Ascending aorta (tissue), 2 donors: ENCODE measurements at regions not wholly inside any gene's neighbourhood (a gene's known extent, or its start where the extent isn't known, plus 50 kb on each side); places are given as distances from the start of the nearest gene placed in this dataset.
A peak's percentile ranks its signal among the peaks of the same experiment; 100 is the strongest.

ENCODE experiments used
- DNase-seq, 2 donors: peaks; one replicate each; pipeline ENCODE4 v3.0.0-alpha.2; 2019; ENCODE audit warnings: low spot score in 2 of 2
- H3K27ac ChIP-seq, 2 donors: fragments of 200-600 bp; sonication (generic); one replicate each; pipeline ENCODE4 v1.5.1; 2016 to 2017; ENCODE audit warnings: mild to moderate bottlenecking in 1 of 2
- H3K27me3 ChIP-seq: fragments of 200-600 bp; sonication (generic); one replicate; pipeline ENCODE4 v1.5.1; 2017
- H3K36me3 ChIP-seq, 2 donors: fragments of 200-600 bp; sonication (generic); one replicate each; pipeline ENCODE4 v1.5.1; 2016
- H3K4me1 ChIP-seq, 2 donors: fragments of 200-600 bp; sonication (generic); one replicate each; pipeline ENCODE4 v1.5.1; 2016 to 2017; ENCODE audit warnings: mild to moderate bottlenecking in 1 of 2
- H3K4me3 ChIP-seq, 2 donors: fragments of 200-600 bp; sonication (generic); one replicate each; pipeline ENCODE4 v1.5.1; 2016 to 2017; ENCODE audit warnings: mild to moderate bottlenecking in 1 of 2
- H3K9me3 ChIP-seq, 2 donors: fragments of 200-600 bp; sonication (generic); one replicate each; pipeline ENCODE4 v1.5.1; 2016
- intact Hi-C: fragments of 100-400 bp; cut with DNase I; formaldehyde crosslinking; loops from one replicate; pipeline ENCODE4 v1.15.1; 2023
- TF ChIP-seq, protein P1 (sequence below), 3 experiments: fragments of 200-600 bp in 2 of 3; fragments of 450-650 bp in 1 of 3; sonication (generic) in 2 of 3; IDR thresholded peaks; one replicate each; pipeline ENCODE4 v1.5.1; 2016 to 2019; ENCODE audit warnings: antibody characterized with exemption in 3 of 3, mild to moderate bottlenecking in 1 of 3, moderate library complexity in 1 of 3

DNA sequence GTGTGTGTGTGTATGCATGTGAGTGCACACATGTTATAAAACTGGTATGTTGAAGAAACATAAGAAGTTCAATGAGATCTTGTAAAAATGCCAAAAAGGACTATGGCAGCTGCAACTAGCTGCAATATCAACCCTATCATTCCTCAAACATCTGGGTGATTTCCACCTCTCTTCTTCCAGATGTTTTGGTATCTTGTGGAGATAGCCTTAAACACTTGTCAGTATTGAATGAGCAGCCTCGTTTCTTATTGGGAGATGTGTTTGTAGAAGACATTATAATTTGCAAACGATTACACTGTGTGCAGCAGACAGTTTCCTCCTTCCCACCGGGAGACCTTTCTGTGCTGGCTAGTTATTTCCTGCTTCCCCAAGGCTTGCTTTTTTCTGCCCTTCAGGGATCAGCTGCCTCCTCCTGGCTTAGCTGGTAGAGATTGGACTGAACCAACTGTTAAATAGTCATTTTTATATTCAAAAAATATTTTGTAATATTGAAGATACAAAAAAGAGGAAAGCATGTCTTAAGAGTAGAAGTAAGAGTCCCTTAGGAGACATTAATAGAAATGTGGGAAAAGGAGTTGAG, 168.4 kb upstream of the MPDZ start:
- H3K36me3 ChIP-seq: no peaks in the 10 kb centered on the region
- H3K9me3 ChIP-seq: no peaks in the 10 kb centered on the region
- TF ChIP-seq, protein P1, sequence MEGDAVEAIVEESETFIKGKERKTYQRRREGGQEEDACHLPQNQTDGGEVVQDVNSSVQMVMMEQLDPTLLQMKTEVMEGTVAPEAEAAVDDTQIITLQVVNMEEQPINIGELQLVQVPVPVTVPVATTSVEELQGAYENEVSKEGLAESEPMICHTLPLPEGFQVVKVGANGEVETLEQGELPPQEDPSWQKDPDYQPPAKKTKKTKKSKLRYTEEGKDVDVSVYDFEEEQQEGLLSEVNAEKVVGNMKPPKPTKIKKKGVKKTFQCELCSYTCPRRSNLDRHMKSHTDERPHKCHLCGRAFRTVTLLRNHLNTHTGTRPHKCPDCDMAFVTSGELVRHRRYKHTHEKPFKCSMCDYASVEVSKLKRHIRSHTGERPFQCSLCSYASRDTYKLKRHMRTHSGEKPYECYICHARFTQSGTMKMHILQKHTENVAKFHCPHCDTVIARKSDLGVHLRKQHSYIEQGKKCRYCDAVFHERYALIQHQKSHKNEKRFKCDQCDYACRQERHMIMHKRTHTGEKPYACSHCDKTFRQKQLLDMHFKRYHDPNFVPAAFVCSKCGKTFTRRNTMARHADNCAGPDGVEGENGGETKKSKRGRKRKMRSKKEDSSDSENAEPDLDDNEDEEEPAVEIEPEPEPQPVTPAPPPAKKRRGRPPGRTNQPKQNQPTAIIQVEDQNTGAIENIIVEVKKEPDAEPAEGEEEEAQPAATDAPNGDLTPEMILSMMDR (IDR thresholded peaks at IDR 0.05): no peak
- H3K27ac ChIP-seq: no peak overlapping the region
- DNase-seq: no peak
- intact Hi-C loops: loop anchor here (5.0 kb wide), 2 partner anchors 114 to 904 kb away; no protein-coding TSS in a partner anchor
- H3K27me3 ChIP-seq: no peaks in the 10 kb centered on the region
- no peak overlapping the region for H3K4me3 ChIP-seq
- peaks cover 0 to 8% of the 10 kb centered on the region in 2 donors for H3K4me1 ChIP-seq

DNA sequence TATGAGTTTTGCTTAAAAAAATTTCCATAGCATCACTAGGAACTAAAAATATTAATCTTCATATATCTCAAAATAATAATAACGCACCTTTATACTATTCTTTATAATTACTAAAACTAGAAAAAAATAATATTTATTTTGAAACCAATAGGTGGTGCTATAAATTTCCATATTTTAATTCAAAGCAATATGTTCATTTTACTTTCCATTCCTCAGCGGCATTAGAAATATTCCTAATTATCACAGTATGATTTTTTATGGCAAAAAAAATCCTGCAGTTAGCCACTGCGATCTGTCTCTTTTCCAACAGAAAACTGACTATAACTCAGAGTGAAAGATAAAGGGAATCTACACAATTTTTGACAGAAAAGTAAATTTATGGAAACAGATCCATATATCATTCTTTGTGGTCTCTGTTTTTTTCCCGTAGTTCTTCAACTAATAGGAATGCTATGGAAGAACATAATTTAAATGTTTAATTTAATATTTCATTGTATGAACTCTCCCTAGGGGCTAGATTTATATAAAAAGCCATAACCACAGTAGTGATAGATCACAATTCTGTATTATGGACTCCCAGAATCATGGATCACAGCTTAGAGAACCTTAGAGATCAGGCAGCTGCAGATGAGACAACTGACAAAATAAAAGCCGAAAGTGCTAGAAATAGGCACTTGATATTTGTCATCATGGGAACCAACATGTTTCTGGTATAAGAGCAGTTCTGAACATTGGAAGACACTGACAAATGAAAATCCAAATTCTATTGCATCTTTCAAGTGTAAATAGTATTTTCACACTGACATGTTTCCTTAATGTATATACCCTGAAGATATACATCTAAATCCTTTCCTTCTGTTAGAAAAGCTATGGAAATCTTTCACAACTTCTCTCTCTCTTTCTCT, 167.7 kb upstream of the MPDZ start:
- Histone ChIP-seq H3K4me1 (peaks cover 0 to 8% of the 10 kb centered on the region in 2 donors), H3K4me3 (no peak overlapping the region), H3K9me3 (no peaks in the 10 kb centered on the region), H3K27ac (no peak overlapping the region), H3K27me3 (no peaks in the 10 kb centered on the region), H3K36me3 (no peaks in the 10 kb centered on the region)
- DNase-seq: no peak
- TF ChIP-seq, protein P1 (IDR thresholded peaks at IDR 0.05): peak in 2 of 3 experiments; percentile 17 to 31
- intact Hi-C loops: loop anchor here (5.0 kb wide), 2 partner anchors 115 to 905 kb away; no protein-coding TSS in a partner anchor

DNA sequence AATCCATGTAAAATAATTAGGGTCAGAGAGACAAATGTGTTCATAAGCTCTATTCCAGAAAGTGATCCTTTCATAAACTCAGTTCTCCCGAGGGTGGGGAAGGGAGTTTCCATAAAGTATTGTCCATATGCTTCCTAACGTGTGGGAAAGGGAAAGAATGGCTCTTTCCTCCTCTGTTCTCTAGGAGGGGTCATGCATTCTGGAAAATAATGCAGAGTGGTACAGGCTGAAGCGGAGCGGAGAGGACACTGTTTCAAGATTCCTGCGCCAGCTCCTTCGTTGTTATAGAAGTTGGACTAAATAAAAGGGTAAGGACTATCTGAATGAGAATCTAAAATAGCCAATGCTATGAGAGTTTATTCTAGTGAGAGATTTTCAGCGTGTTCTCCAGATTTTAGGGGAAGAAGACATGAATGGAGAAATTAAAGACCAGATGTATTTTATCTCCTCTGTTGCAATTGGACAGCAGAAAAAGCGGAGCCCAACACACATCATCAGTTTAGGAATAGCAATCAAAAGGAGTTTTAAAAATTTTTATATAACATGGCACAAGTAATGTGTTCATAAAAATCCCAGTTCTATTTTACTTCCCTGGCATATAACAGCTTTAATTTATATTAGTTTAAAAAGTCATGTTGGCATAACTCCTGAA, 166.9 kb upstream of the MPDZ start:
- intact Hi-C loops: loop anchor here (5.0 kb wide), 2 partner anchors 116 to 906 kb away; no protein-coding TSS in a partner anchor
- TF ChIP-seq, protein P1 (IDR thresholded peaks at IDR 0.05): no peak

DNA sequence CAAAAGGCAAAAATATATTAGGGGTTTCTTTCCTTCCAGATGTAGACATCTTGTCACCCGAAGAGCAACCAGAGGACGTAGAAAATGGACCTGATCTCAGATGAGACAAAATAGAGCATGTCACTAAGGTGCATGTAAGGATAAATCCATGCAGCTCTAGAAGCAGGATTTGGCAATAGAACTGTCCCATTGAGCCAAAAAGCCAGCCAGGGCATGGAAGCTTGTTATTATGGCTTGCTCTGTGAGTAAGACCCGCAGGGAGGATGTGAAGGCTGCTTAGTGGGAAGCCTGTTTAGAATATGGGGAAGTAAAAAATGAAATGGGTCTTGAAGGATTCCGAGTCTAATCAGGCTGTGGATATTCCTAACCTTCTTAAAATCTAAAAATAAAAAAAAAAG, 165.6 kb upstream of the MPDZ start:
- peak overlapping the region; percentile 12 to 56 for H3K4me3 ChIP-seq
- no peaks in the 10 kb centered on the region for H3K9me3 ChIP-seq
- no peak for DNase-seq
- intact Hi-C loops: loop anchor here (5.0 kb wide), 2 partner anchors 117 to 907 kb away; no protein-coding TSS in a partner anchor
- H3K27me3 ChIP-seq: no peaks in the 10 kb centered on the region
- no peaks in the 10 kb centered on the region for H3K36me3 ChIP-seq
- TF ChIP-seq, protein P1 (IDR thresholded peaks at IDR 0.05): no peak
- peak overlapping the region in 1 of 2 donors; percentile 63 for H3K27ac ChIP-seq
- peaks cover 0 to 8% of the 10 kb centered on the region in 2 donors for H3K4me1 ChIP-seq

More for the DNA sequence above, 166.9 kb upstream of the MPDZ start:
- H3K36me3 ChIP-seq: no peaks in the 10 kb centered on the region
- no peak for DNase-seq
- H3K27me3 ChIP-seq: no peaks in the 10 kb centered on the region
- H3K9me3 ChIP-seq: no peaks in the 10 kb centered on the region
- peaks cover 0 to 8% of the 10 kb centered on the region in 2 donors for H3K4me1 ChIP-seq
- H3K27ac ChIP-seq: peak overlapping the region in 1 of 2 donors; percentile 29
- H3K4me3 ChIP-seq: no peak overlapping the region

DNA sequence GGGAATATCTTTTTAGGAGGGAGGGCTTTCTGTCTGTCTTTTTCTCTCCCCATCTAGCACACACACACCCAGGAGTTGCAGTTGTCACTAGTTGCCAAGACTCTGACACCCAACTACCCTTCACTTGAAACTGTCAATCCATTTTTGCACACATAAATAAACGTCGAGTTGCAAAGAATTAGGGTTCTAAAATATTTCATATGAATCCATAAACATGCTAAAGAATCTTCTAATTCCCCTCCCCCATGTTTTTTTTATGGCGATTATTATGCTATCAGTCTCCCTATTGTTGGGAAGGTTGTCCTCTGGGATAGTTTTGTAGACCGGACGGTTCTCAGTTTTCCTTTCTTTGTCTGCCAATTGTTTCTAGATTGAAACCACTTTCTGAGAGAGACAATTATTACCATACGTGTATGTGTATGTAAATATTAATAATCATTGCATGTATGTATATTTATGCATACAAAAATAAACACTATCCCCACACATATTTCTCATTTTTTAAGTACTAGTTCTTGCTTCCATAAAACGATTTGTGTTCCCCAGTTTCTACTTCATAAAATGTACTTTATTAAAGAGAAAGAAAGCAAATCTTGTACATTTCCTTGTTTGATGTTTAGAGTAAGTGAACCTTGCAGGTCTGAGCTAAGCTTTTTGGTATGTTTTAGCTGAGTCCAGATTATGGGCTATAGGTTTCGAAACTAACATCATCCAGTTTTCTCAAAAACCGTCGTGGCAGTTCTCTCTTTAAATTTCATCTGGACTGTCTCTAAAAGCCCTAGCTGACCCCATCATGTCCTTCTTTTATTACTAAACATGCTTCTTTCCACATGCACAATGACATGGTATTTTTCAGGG, 165.0 kb upstream of the MPDZ start:
- TF ChIP-seq, protein P1 (IDR thresholded peaks at IDR 0.05): no peak
- H3K27ac ChIP-seq: peak overlapping the region in 1 of 2 donors; percentile 63
- H3K4me1 ChIP-seq: peaks cover 0 to 8% of the 10 kb centered on the region in 2 donors
- H3K4me3 ChIP-seq: peak overlapping the region; percentile 33 to 56
- no peak for DNase-seq
- H3K9me3 ChIP-seq: no peaks in the 10 kb centered on the region
- intact Hi-C loops: loop anchor here (5.0 kb wide), 2 partner anchors 118 to 908 kb away; no protein-coding TSS in a partner anchor
- no peaks in the 10 kb centered on the region for H3K36me3 ChIP-seq
- H3K27me3 ChIP-seq: no peaks in the 10 kb centered on the region
